ENCODE measurements at regions not wholly inside any gene's neighbourhood (a gene's known extent, or its start where the extent isn't known, plus 50 kb on each side); places are given as distances from the start of the nearest gene placed in this dataset.
"Not testable (repeated sequence)": the region's sequence is repeated elsewhere in the genome, so short reads cannot be mapped to it uniquely, and the experiment has no call there.

- no peak for DNase-seq
- no peak overlapping the region for H3K4me3 ChIP-seq (ENCODE audit: low read length)
- no peaks in the 10 kb centered on the region for H4K20me1 ChIP-seq (ENCODE audit: low read length)
- ChIA-PET CTCF (no interaction called here), POLR2A (ENCODE audit: unreplicated experiment) (no interaction called here)
- no peaks in the 10 kb centered on the region for H3K9me2 ChIP-seq (replicated peaks; ENCODE audit: low read length)
- no peak for ATAC-seq
- no peak overlapping the region for H3K9ac ChIP-seq (ENCODE audit: low read length)
- intact Hi-C loops (cut with micrococcal nuclease) = no loop called here
- BruUV-seq (replicated peaks) = no TSS peak
- H3K36me3 ChIP-seq (ENCODE audit: low read depth, low read length) = no peaks in the 10 kb centered on the region
- no peaks in the 10 kb centered on the region for H3K9me3 ChIP-seq (ENCODE audit: low read length)
- H3K27ac ChIP-seq (ENCODE audit: low read length) = no peak overlapping the region
- TF ChIP-seq EZH2 (IDR thresholded peaks at IDR 0.05; ENCODE audit: low read length, unreplicated experiment) (no peak), CTCF (conservative IDR thresholded peaks at IDR 0.05; ENCODE audit: low read depth, low read length) (no peak), EZH2phosphoT487 (IDR thresholded peaks at IDR 0.05; ENCODE audit: borderline replicate concordance, low read length) (no peak)
- no peak overlapping the region for H2AFZ ChIP-seq (ENCODE audit: low read length)
- H3K79me2 ChIP-seq (ENCODE audit: low read length) = no peaks in the 10 kb centered on the region
- peaks cover 12% of the 10 kb centered on the region for H3K4me1 ChIP-seq (ENCODE audit: insufficient read depth, low read length)
- H3F3A ChIP-seq (ENCODE audit: low read length, unreplicated experiment) = no peaks in the 10 kb centered on the region
- no peak overlapping the region for H3K4me2 ChIP-seq (ENCODE audit: low read length)
- no peaks in the 10 kb centered on the region for H3K27me3 ChIP-seq (ENCODE audit: low read length)
Observed at GRCh38 chr7:81066797-81067196, 147.9 kb upstream of the SEMA3C start.

GRCh38 chr7:81064426-81064825 lies 145.6 kb upstream of the SEMA3C start:
- POLR2A ChIA-PET (ENCODE audit: unreplicated experiment) = interaction anchor here (0.5 kb wide), 1 partner anchor 557 kb away, joined by 3 read pairs; no protein-coding TSS in a partner anchor
- no peaks in the 10 kb centered on the region for H3K36me3 ChIP-seq (ENCODE audit: low read depth, low read length)
- TF ChIP-seq EZH2phosphoT487 (IDR thresholded peaks at IDR 0.05; ENCODE audit: borderline replicate concordance, low read length) (no peak), EZH2 (IDR thresholded peaks at IDR 0.05; ENCODE audit: low read length, unreplicated experiment) (no peak), CTCF (conservative IDR thresholded peaks at IDR 0.05; ENCODE audit: low read depth, low read length) (no peak)
- H3K4me1 ChIP-seq (ENCODE audit: insufficient read depth, low read length) = peaks cover 12% of the 10 kb centered on the region
- DNase-seq (no peak), ATAC-seq (no peak)
- H3K9ac ChIP-seq (ENCODE audit: low read length) = no peak overlapping the region
- no peaks in the 10 kb centered on the region for H4K20me1 ChIP-seq (ENCODE audit: low read length)
- intact Hi-C loops (cut with micrococcal nuclease) = no loop called here
- no peak overlapping the region for H3K4me2 ChIP-seq (ENCODE audit: low read length)
- H3K9me3 ChIP-seq (ENCODE audit: low read length) = no peaks in the 10 kb centered on the region
- H2AFZ ChIP-seq (ENCODE audit: low read length) = peak overlapping the region; percentile 23; the same call in 1 of the 2 replicates
- BruUV-seq (replicated peaks) = no TSS peak
- no peak overlapping the region for H3K4me3 ChIP-seq (ENCODE audit: low read length)
- CTCF ChIA-PET = no interaction called here
- H3K27me3 ChIP-seq (ENCODE audit: low read length) = no peaks in the 10 kb centered on the region
- H3K27ac ChIP-seq (ENCODE audit: low read length) = no peak overlapping the region
- H3K9me2 ChIP-seq (replicated peaks; ENCODE audit: low read length) = no peaks in the 10 kb centered on the region
- no peaks in the 10 kb centered on the region for H3K79me2 ChIP-seq (ENCODE audit: low read length)
- H3F3A ChIP-seq (ENCODE audit: low read length, unreplicated experiment) = no peaks in the 10 kb centered on the region

GRCh38 chr7:81062755-81063154 lies 143.9 kb upstream of the SEMA3C start:
- no TSS peak for BruUV-seq (replicated peaks)
- no peak overlapping the region for H3K9ac ChIP-seq (ENCODE audit: low read length)
- peaks cover 6% of the 10 kb centered on the region; the same call in 1 of the 2 replicates for H3K4me1 ChIP-seq (ENCODE audit: insufficient read depth, low read length)
- no peaks in the 10 kb centered on the region for H3K9me3 ChIP-seq (ENCODE audit: low read length)
- ChIA-PET CTCF (no interaction called here), POLR2A (ENCODE audit: unreplicated experiment) (no interaction called here)
- no peaks in the 10 kb centered on the region for H3K27me3 ChIP-seq (ENCODE audit: low read length)
- no peaks in the 10 kb centered on the region for H3K9me2 ChIP-seq (replicated peaks; ENCODE audit: low read length)
- no peak overlapping the region for H2AFZ ChIP-seq (ENCODE audit: low read length)
- H4K20me1 ChIP-seq (ENCODE audit: low read length) = no peaks in the 10 kb centered on the region
- no peak overlapping the region for H3K4me2 ChIP-seq (ENCODE audit: low read length)
- H3K27ac ChIP-seq (ENCODE audit: low read length) = no peak overlapping the region
- no peak for DNase-seq
- H3K36me3 ChIP-seq (ENCODE audit: low read depth, low read length) = no peaks in the 10 kb centered on the region
- H3K4me3 ChIP-seq (ENCODE audit: low read length) = no peak overlapping the region
- no peak for ATAC-seq
- intact Hi-C loops (cut with micrococcal nuclease) = no loop called here
- no peaks in the 10 kb centered on the region for H3F3A ChIP-seq (ENCODE audit: low read length, unreplicated experiment)
- TF ChIP-seq EZH2phosphoT487 (IDR thresholded peaks at IDR 0.05; ENCODE audit: borderline replicate concordance, low read length) = no peak
- TF ChIP-seq EZH2 (IDR thresholded peaks at IDR 0.05; ENCODE audit: low read length, unreplicated experiment) = no peak
- TF ChIP-seq CTCF (conservative IDR thresholded peaks at IDR 0.05; ENCODE audit: low read depth, low read length) = no peak
- H3K79me2 ChIP-seq (ENCODE audit: low read length) = no peaks in the 10 kb centered on the region

GRCh38 chr7:81057469-81057868 lies 138.6 kb upstream of the SEMA3C start:
- H3K27me3 ChIP-seq (ENCODE audit: low read length); H3K4me2 ChIP-seq (ENCODE audit: low read length); H3K9me2 ChIP-seq (replicated peaks; ENCODE audit: low read length); CTCF ChIA-PET; intact Hi-C loops (cut with micrococcal nuclease); POLR2A ChIA-PET (ENCODE audit: unreplicated experiment); ATAC-seq; H3K79me2 ChIP-seq (ENCODE audit: low read length); H3K9me3 ChIP-seq (ENCODE audit: low read length); H3F3A ChIP-seq (ENCODE audit: low read length, unreplicated experiment); H3K9ac ChIP-seq (ENCODE audit: low read length); H4K20me1 ChIP-seq (ENCODE audit: low read length); H2AFZ ChIP-seq (ENCODE audit: low read length); BruUV-seq (replicated peaks); H3K27ac ChIP-seq (ENCODE audit: low read length); DNase-seq; H3K4me3 ChIP-seq (ENCODE audit: low read length); H3K36me3 ChIP-seq (ENCODE audit: low read depth, low read length): not testable (repeated sequence)
- H3K4me1 ChIP-seq (ENCODE audit: insufficient read depth, low read length) = peaks cover 17% of the 10 kb centered on the region
